ENCODE measurements at regions not wholly inside any gene's neighbourhood (a gene's known extent, or its start where the extent isn't known, plus 50 kb on each side); places are given as distances from the start of the nearest gene placed in this dataset.

DNA sequence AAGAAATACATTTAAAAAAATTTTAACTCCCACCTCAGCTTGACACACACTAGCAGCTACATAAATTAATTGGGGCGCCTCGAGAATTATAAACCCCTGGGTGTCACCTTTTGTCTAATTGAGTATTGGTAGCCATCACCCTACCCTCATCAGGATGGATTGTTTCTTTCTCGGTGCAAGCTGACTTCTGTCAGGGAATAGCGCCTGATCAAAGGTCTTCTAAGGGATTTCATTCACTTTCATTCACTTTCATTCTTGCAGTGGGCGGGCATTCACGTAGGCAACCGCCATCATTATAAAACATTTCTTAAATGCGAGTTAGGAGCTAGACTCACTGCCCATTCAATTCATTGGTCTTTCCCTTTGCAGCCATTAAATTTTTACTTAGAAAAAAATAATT is 239.2 kb upstream of the SASH1 start:
- no peak for DNase-seq
- H3K27ac ChIP-seq = no peak overlapping the region
- H3K36me3 ChIP-seq (ENCODE audit: insufficient read depth in 1 of 2, low read depth in 1 of 2) = no peaks in the 10 kb centered on the region
- H3K9me3 ChIP-seq = no peaks in the 10 kb centered on the region
- no peaks in the 10 kb centered on the region for H3K27me3 ChIP-seq (ENCODE audit: insufficient read depth in 3 of 3, low read length in 2 of 3)
- H3K4me1 ChIP-seq = no peaks in the 10 kb centered on the region
- TF ChIP-seq, protein P1, sequence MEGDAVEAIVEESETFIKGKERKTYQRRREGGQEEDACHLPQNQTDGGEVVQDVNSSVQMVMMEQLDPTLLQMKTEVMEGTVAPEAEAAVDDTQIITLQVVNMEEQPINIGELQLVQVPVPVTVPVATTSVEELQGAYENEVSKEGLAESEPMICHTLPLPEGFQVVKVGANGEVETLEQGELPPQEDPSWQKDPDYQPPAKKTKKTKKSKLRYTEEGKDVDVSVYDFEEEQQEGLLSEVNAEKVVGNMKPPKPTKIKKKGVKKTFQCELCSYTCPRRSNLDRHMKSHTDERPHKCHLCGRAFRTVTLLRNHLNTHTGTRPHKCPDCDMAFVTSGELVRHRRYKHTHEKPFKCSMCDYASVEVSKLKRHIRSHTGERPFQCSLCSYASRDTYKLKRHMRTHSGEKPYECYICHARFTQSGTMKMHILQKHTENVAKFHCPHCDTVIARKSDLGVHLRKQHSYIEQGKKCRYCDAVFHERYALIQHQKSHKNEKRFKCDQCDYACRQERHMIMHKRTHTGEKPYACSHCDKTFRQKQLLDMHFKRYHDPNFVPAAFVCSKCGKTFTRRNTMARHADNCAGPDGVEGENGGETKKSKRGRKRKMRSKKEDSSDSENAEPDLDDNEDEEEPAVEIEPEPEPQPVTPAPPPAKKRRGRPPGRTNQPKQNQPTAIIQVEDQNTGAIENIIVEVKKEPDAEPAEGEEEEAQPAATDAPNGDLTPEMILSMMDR (IDR thresholded peaks at IDR 0.05) = no peak
- 86 to 91% (median 89%) methylated on average over 8 of the region's 8 CpGs for WGBS, 3 donors
- ATAC-seq = no peak
- intact Hi-C loops (cut with DNase I) = no loop called here
- no peak overlapping the region for H3K4me3 ChIP-seq

DNA sequence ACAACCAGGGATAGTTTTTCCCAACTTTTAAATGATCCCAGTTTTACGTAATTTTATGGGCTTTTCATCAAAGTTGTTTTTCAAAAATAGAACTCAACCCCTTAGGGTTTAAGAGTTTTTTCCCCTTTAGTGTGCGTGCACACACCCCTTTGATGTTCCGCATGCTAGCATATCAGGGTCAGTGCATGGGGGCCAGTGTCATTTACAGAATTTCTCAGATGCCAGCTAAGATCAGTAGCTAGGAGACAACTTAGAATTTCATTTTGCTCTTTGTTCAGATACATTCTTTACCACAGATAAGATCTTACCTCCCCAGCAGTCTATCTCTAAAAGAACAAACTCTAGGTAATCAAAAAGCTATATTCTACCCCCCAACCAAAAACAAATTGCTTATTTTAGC is 238.5 kb upstream of the SASH1 start:
- TF ChIP-seq, protein P1 (IDR thresholded peaks at IDR 0.05) = no peak
- intact Hi-C loops (cut with DNase I) = no loop called here
- Histone ChIP-seq H3K9me3 (no peaks in the 10 kb centered on the region), H3K27me3 (ENCODE audit: insufficient read depth in 3 of 3, low read length in 2 of 3) (no peaks in the 10 kb centered on the region), H3K27ac (no peak overlapping the region), H3K4me1 (no peaks in the 10 kb centered on the region), H3K4me3 (no peak overlapping the region), H3K36me3 (ENCODE audit: insufficient read depth in 1 of 2, low read depth in 1 of 2) (no peaks in the 10 kb centered on the region)
- WGBS, 3 donors = 73 to 84% (median 81%) methylated on average over 3 of the region's 3 CpGs
- DNase-seq (no peak), ATAC-seq (no peak)

DNA sequence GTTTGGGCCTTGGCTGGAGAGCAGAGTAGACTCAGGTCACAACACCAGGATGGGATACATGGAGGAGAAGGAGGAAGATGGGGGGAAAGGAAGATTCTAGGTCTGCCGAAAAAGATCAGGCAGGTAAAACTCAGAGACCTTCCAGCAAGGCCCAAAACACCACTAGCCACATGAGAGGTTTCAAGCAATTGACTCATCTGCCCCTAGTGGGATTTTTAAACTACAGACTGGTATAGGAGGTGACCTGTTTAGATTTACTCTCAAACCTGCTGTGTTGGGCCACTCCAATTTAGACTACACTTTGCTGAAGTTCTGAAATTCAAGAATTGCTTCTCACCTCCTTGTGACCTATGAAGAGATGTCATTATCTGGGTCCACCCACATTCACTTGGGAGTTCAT is 236.9 kb upstream of the SASH1 start:
- no peak overlapping the region for H3K4me3 ChIP-seq
- H3K27ac ChIP-seq = no peak overlapping the region
- no peak for ATAC-seq
- no peak for DNase-seq
- no peaks in the 10 kb centered on the region for H3K36me3 ChIP-seq (ENCODE audit: insufficient read depth in 1 of 2, low read depth in 1 of 2)
- H3K9me3 ChIP-seq = no peaks in the 10 kb centered on the region
- intact Hi-C loops (cut with DNase I) = no loop called here
- H3K4me1 ChIP-seq = no peaks in the 10 kb centered on the region
- no peaks in the 10 kb centered on the region for H3K27me3 ChIP-seq (ENCODE audit: insufficient read depth in 3 of 3, low read length in 2 of 3)
- 92 to 100% (median 100%) methylated on average over 1 of the region's 1 CpG for WGBS, 3 donors
- TF ChIP-seq, protein P1 (IDR thresholded peaks at IDR 0.05) = no peak

DNA sequence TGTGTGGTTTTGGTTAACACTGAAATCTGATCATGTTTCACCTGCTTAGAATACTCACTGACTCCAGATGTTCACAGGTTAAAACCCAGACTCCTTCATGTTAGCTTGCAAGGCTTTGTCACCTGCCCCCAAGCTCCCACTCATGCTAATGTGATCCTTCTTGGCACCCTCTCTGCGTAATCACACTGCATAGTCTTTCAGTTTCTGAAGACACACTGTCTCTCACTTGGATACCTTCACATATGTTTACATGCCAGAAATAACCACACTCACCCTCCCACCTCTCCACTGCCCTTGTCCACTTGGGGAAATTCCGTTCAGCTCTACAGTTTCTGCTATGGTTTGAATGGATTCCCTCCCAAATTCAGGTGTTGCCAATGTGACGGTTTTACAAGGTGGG is 234.7 kb upstream of the SASH1 start:
- Histone ChIP-seq H3K4me1 (no peaks in the 10 kb centered on the region), H3K36me3 (ENCODE audit: insufficient read depth in 1 of 2, low read depth in 1 of 2) (no peaks in the 10 kb centered on the region), H3K27me3 (ENCODE audit: insufficient read depth in 3 of 3, low read length in 2 of 3) (no peaks in the 10 kb centered on the region), H3K27ac (no peak overlapping the region), H3K4me3 (no peak overlapping the region), H3K9me3 (no peaks in the 10 kb centered on the region)
- TF ChIP-seq, protein P1 (IDR thresholded peaks at IDR 0.05) = no peak
- intact Hi-C loops (cut with DNase I) = no loop called here
- DNase-seq (no peak), ATAC-seq (no peak)
- WGBS, 3 donors = 87 to 91% (median 91%) methylated on average over 3 of the region's 3 CpGs

DNA sequence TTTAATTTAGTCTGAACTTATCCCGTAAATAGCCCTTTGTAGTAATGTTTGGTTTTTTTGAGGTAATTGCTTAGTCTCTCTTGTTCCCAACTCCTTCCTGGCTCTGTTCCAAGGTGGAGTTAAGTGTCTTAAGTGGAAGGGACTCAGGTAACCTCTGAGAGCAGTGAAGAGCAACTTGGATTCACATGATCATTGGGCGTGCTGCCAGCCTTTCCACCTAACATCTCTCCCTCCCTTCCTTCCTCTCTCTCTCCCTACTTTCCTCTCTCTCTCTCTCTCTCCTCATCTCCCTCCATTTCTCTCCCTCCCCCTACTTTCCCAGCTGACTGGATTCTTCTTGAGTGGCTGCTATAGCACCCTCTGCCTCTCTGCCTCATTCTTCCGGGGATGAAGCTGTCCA is 232.9 kb upstream of the SASH1 start:
- DNase-seq (no peak), ATAC-seq (no peak)
- Histone ChIP-seq H3K4me1 (no peaks in the 10 kb centered on the region), H3K9me3 (no peaks in the 10 kb centered on the region), H3K36me3 (ENCODE audit: insufficient read depth in 1 of 2, low read depth in 1 of 2) (no peaks in the 10 kb centered on the region), H3K4me3 (no peak overlapping the region), H3K27ac (no peak overlapping the region), H3K27me3 (ENCODE audit: insufficient read depth in 3 of 3, low read length in 2 of 3) (peaks cover 0 to 2% (median 0%) of the 10 kb centered on the region in 3 donors)
- TF ChIP-seq, protein P1 (IDR thresholded peaks at IDR 0.05) = no peak
- intact Hi-C loops (cut with DNase I) = no loop called here
- 77 to 83% (median 79%) methylated on average over 3 of the region's 3 CpGs for WGBS, 3 donors
